SU-DHL-6 (cell line): ENCODE measurements at regions not wholly inside any gene's neighbourhood (a gene's known extent, or its start where the extent isn't known, plus 50 kb on each side); places are given as distances from the start of the nearest gene placed in this dataset.

Experiments
- EZH2phosphoT487 ChIP-seq: fragments of 200-600 bp; sonication (generic), shearing (Covaris generic); conservative IDR thresholded peaks from 2 replicates; pipeline ENCODE4 v1.6.1; 2018; ENCODE audit warnings: mild to moderate bottlenecking, antibody characterized with exemption, low read length, moderate library complexity, mixed read lengths
- TF ChIP-seq, protein P1 (sequence below): fragments of 200-600 bp; sonication (generic); IDR thresholded peaks from one replicate; pipeline ENCODE4 v1.5.1; 2017; ENCODE audit warnings: antibody characterized with exemption, mild to moderate bottlenecking, low read length, moderate library complexity; ENCODE audit not compliant: insufficient read depth, poor library complexity, severe bottlenecking

DNA sequence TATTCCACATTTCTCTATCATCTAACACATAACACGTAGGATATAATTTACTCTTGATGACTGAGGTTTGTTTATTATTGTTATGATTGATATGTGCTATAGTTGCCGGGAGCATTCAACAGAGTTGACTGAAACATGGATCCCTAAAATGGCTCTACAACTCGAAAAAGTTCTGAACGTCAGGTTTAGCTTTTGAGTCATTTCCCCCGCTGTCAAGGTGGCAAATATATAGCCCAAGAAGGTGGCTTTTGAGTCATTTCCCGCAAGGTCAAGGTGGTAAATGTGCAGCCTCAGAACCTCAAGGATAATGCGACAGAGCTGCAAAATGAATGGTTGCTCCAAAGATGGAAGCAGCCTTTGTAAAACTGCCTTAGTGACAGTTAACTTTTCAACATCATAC lies 104.0 kb downstream of the NIBAN1 start:
- TF ChIP-seq, protein P1, sequence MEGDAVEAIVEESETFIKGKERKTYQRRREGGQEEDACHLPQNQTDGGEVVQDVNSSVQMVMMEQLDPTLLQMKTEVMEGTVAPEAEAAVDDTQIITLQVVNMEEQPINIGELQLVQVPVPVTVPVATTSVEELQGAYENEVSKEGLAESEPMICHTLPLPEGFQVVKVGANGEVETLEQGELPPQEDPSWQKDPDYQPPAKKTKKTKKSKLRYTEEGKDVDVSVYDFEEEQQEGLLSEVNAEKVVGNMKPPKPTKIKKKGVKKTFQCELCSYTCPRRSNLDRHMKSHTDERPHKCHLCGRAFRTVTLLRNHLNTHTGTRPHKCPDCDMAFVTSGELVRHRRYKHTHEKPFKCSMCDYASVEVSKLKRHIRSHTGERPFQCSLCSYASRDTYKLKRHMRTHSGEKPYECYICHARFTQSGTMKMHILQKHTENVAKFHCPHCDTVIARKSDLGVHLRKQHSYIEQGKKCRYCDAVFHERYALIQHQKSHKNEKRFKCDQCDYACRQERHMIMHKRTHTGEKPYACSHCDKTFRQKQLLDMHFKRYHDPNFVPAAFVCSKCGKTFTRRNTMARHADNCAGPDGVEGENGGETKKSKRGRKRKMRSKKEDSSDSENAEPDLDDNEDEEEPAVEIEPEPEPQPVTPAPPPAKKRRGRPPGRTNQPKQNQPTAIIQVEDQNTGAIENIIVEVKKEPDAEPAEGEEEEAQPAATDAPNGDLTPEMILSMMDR: no peak
- no peak for TF ChIP-seq EZH2phosphoT487
